ENCODE measurements at regions not wholly inside any gene's neighbourhood (a gene's known extent, or its start where the extent isn't known, plus 50 kb on each side); places are given as distances from the start of the nearest gene placed in this dataset.

- TF ChIP-seq CTCF (IDR thresholded peaks at IDR 0.05; ENCODE audit: poor library complexity) (no peak), EZH2 (IDR thresholded peaks at IDR 0.05; ENCODE audit: borderline replicate concordance) (no peak)
These were observed 490.9 kb upstream of the MIS18BP1 start for GRCh38 chr14:45743884-45744283.
